Neutrophil (primary cell): ENCODE measurements at regions not wholly inside any gene's neighbourhood (a gene's known extent, or its start where the extent isn't known, plus 50 kb on each side); places are given as distances from the start of the nearest gene placed in this dataset.

Experiments used
- H3K27ac ChIP-seq: fragments of 200-600 bp; sonication (generic); 2 replicates; pipeline ENCODE4 v1.5.1; 2016; ENCODE audit warnings: mild to moderate bottlenecking, moderate library complexity
- H3K27me3 ChIP-seq: fragments of 200-600 bp; sonication (generic); 2 replicates; pipeline ENCODE4 v1.6.0; 2016; ENCODE audit warnings: mild to moderate bottlenecking
- H3K36me3 ChIP-seq: fragments of 200-600 bp; sonication (generic); 2 replicates; pipeline ENCODE4 v1.5.1; 2017
- H3K4me1 ChIP-seq, 2 experiments: fragments of 200-600 bp in 1 of 2; sonication (generic) in 1 of 2; 1 replicate in 1 of 2; 2 replicates in 1 of 2; pipeline versions ENCODE4 v1.5.1 to v1.6.1; 2013 to 2016; ENCODE audit warnings: low read depth in 1 of 2, low read length in 1 of 2, mild to moderate bottlenecking in 1 of 2, moderate library complexity in 1 of 2; ENCODE audit not compliant: control insufficient read depth in 1 of 2, insufficient read depth in 1 of 2
- H3K4me3 ChIP-seq, 2 experiments: fragments of 200-600 bp in 1 of 2; sonication (generic) in 1 of 2; 1 replicate in 1 of 2; 2 replicates in 1 of 2; pipeline ENCODE4 v1.5.1; 2013 to 2016; ENCODE audit warnings: low read depth in 1 of 2, low read length in 1 of 2, mild to moderate bottlenecking in 1 of 2, moderate library complexity in 1 of 2
- H3K9me3 ChIP-seq: fragments of 200-600 bp; sonication (generic); 2 replicates; pipeline ENCODE4 v1.5.1; 2016
- CTCF ChIP-seq: fragments of 200-600 bp; sonication (generic); IDR thresholded peaks from 2 replicates; pipeline ENCODE4 v1.5.1; 2016; ENCODE audit warnings: antibody characterized with exemption

- Histone ChIP-seq H3K9me3 (no peaks in the 10 kb centered on the region), H3K4me3 (no peak overlapping the region), H3K36me3 (no peaks in the 10 kb centered on the region), H3K27ac (no peak overlapping the region), H3K4me1 (peaks cover 10 to 31% of the 10 kb centered on the region in 2 experiments), H3K27me3 (no peaks in the 10 kb centered on the region)
- no peak for TF ChIP-seq CTCF
Observed at GRCh38 chr2:43026426-43027096, 199.8 kb downstream of the ZFP36L2 start.

GRCh38 chr2:43025709-43026295 lies 200.6 kb downstream of the ZFP36L2 start:
- no peak for TF ChIP-seq CTCF
- H3K27ac ChIP-seq, result no peak overlapping the region
- peaks cover 17 to 39% of the 10 kb centered on the region in 2 experiments for H3K4me1 ChIP-seq
- no peak overlapping the region for H3K4me3 ChIP-seq
- H3K9me3 ChIP-seq, result no peaks in the 10 kb centered on the region
- no peaks in the 10 kb centered on the region for H3K36me3 ChIP-seq
- no peaks in the 10 kb centered on the region for H3K27me3 ChIP-seq

- Histone ChIP-seq H3K9me3 (no peaks in the 10 kb centered on the region), H3K4me1 (peaks cover 30 to 51% of the 10 kb centered on the region in 2 experiments), H3K27me3 (no peaks in the 10 kb centered on the region), H3K27ac (peak overlapping the region; percentile 23), H3K4me3 (no peak overlapping the region), H3K36me3 (no peaks in the 10 kb centered on the region)
- TF ChIP-seq CTCF, result peak; percentile 60
Observed at GRCh38 chr2:43024515-43025011, 201.8 kb downstream of the ZFP36L2 start.

GRCh38 chr2:43023791-43024514 lies 202.5 kb downstream of the ZFP36L2 start:
- no peaks in the 10 kb centered on the region for H3K9me3 ChIP-seq
- no peak for TF ChIP-seq CTCF
- peaks cover 36 to 58% of the 10 kb centered on the region in 2 experiments for H3K4me1 ChIP-seq
- no peaks in the 10 kb centered on the region for H3K27me3 ChIP-seq
- no peaks in the 10 kb centered on the region for H3K36me3 ChIP-seq
- H3K27ac ChIP-seq, result no peak overlapping the region
- H3K4me3 ChIP-seq, result no peak overlapping the region

GRCh38 chr2:43022896-43023295 lies 203.5 kb downstream of the ZFP36L2 start:
- no peaks in the 10 kb centered on the region for H3K27me3 ChIP-seq
- H3K9me3 ChIP-seq, result no peaks in the 10 kb centered on the region
- peaks cover 47 to 68% of the 10 kb centered on the region in 2 experiments for H3K4me1 ChIP-seq
- TF ChIP-seq CTCF, result no peak
- H3K4me3 ChIP-seq, result no peak overlapping the region
- H3K27ac ChIP-seq, result no peak overlapping the region
- no peaks in the 10 kb centered on the region for H3K36me3 ChIP-seq
